PC-3 (cell line): ENCODE measurements at regions not wholly inside any gene's neighbourhood (a gene's known extent, or its start where the extent isn't known, plus 50 kb on each side); places are given as distances from the start of the nearest gene placed in this dataset.

ENCODE experiments used
- CTCF ChIP-seq: fragments of 300-600 bp; sonication (generic); conservative IDR thresholded peaks from 2 replicates; pipeline ENCODE4 v1.5.1; 2017; ENCODE audit warnings: antibody characterized with exemption, low read depth, mild to moderate bottlenecking, low read length
- EZH2 ChIP-seq: fragments of 300-600 bp; sonication (generic); IDR thresholded peaks from one replicate; pipeline ENCODE4 v1.6.1; 2017; ENCODE audit warnings: antibody characterized with exemption, mild to moderate bottlenecking, low read length; ENCODE audit not compliant: unreplicated experiment
- EZH2phosphoT487 ChIP-seq: fragments of 300-600 bp; sonication (generic); IDR thresholded peaks from 2 replicates; pipeline ENCODE4 v1.6.1; 2018; ENCODE audit warnings: mild to moderate bottlenecking, antibody characterized with exemption, low read length, borderline replicate concordance

GRCh38 chr3:176584413-176585176 is 612.7 kb downstream of the TBL1XR1 start:
- TF ChIP-seq CTCF (no peak), EZH2 (no peak), EZH2phosphoT487 (no peak)
